ENCODE measurements at regions not wholly inside any gene's neighbourhood (a gene's known extent, or its start where the extent isn't known, plus 50 kb on each side); places are given as distances from the start of the nearest gene placed in this dataset.

GRCh38 chr12:124207049-124207448, 87.8 kb upstream of the RFLNA start (continued):
- TF ChIP-seq ZNF441 (CRISPR knock-in tag; IDR thresholded peaks at IDR 0.05; ENCODE audit: borderline replicate concordance), result no peak
- TF ChIP-seq GMEB1 (CRISPR knock-in tag; IDR thresholded peaks at IDR 0.05; ENCODE audit: borderline replicate concordance), result no peak
- no peak for TF ChIP-seq HOXA3 (CRISPR knock-in tag; IDR thresholded peaks at IDR 0.05)
- TF ChIP-seq ZNF331 (CRISPR knock-in tag; IDR thresholded peaks at IDR 0.05), result no peak
- TF ChIP-seq, protein P1, sequence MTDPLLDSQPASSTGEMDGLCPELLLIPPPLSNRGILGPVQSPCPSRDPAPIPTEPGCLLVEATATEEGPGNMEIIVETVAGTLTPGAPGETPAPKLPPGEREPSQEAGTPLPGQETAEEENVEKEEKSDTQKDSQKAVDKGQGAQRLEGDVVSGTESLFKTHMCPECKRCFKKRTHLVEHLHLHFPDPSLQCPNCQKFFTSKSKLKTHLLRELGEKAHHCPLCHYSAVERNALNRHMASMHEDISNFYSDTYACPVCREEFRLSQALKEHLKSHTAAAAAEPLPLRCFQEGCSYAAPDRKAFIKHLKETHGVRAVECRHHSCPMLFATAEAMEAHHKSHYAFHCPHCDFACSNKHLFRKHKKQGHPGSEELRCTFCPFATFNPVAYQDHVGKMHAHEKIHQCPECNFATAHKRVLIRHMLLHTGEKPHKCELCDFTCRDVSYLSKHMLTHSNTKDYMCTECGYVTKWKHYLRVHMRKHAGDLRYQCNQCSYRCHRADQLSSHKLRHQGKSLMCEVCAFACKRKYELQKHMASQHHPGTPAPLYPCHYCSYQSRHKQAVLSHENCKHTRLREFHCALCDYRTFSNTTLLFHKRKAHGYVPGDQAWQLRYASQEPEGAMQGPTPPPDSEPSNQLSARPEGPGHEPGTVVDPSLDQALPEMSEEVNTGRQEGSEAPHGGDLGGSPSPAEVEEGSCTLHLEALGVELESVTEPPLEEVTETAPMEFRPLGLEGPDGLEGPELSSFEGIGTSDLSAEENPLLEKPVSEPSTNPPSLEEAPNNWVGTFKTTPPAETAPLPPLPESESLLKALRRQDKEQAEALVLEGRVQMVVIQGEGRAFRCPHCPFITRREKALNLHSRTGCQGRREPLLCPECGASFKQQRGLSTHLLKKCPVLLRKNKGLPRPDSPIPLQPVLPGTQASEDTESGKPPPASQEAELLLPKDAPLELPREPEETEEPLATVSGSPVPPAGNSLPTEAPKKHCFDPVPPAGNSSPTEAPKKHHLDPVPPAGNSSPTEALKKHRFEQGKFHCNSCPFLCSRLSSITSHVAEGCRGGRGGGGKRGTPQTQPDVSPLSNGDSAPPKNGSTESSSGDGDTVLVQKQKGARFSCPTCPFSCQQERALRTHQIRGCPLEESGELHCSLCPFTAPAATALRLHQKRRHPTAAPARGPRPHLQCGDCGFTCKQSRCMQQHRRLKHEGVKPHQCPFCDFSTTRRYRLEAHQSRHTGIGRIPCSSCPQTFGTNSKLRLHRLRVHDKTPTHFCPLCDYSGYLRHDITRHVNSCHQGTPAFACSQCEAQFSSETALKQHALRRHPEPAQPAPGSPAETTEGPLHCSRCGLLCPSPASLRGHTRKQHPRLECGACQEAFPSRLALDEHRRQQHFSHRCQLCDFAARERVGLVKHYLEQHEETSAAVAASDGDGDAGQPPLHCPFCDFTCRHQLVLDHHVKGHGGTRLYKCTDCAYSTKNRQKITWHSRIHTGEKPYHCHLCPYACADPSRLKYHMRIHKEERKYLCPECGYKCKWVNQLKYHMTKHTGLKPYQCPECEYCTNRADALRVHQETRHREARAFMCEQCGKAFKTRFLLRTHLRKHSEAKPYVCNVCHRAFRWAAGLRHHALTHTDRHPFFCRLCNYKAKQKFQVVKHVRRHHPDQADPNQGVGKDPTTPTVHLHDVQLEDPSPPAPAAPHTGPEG (CRISPR knock-in tag; IDR thresholded peaks at IDR 0.05), result no peak
- no peak for TF ChIP-seq ZNF703 (CRISPR knock-in tag; IDR thresholded peaks at IDR 0.05; ENCODE audit: borderline replicate concordance)
- TF ChIP-seq SMARCC2 (IDR thresholded peaks at IDR 0.05), result no peak
- TF ChIP-seq SMAD9 (CRISPR knock-in tag; IDR thresholded peaks at IDR 0.05), result no peak
